B cell (primary cell): ENCODE measurements at regions not wholly inside any gene's neighbourhood (a gene's known extent, or its start where the extent isn't known, plus 50 kb on each side); places are given as distances from the start of the nearest gene placed in this dataset.
"Not testable (repeated sequence)": the region's sequence is repeated elsewhere in the genome, so short reads cannot be mapped to it uniquely, and the experiment has no call there.

ENCODE experiments used
- ATAC-seq: fragments of 200-7000 bp; cut with Tn5 transposase; one replicate; pipeline ENCODE4 v1.10.0; 2021; ENCODE audit warnings: low read depth, mild to moderate bottlenecking, moderate number of reproducible peaks, moderate library complexity
- CTCF ChIA-PET: fragments of 350-600 bp; sonication (Branson Sonifier 250); formaldehyde crosslinking; loops from one replicate; lab custom pipeline; 2021; ENCODE audit warnings: antibody characterized with exemption, inconsistent platforms; lab: Charles Lee
- POLR2A ChIA-PET: fragments of 350-600 bp; sonication (Branson Sonifier 250); formaldehyde crosslinking; loops from one replicate; lab custom pipeline; 2021; ENCODE audit warnings: antibody characterized with exemption; lab: Charles Lee
- DNase-seq: peaks from one replicate; pipeline ENCODE4 v3.0.0; 2013
- H2AFZ ChIP-seq: 2 replicates; pipeline ENCODE4 v1.6.1; 2012; ENCODE audit warnings: mild to moderate bottlenecking, low read depth, low read length; ENCODE audit not compliant: insufficient read depth, poor library complexity, severe bottlenecking
- H3K27ac ChIP-seq, 2 donors: 1 replicate in 1 of 2; 2 replicates in 1 of 2; pipeline ENCODE4 v1.5.1; 2012 to 2013; ENCODE audit warnings: low read length in 2 of 2, mild to moderate bottlenecking in 2 of 2, moderate library complexity in 1 of 2
- H3K27me3 ChIP-seq, 4 experiments: fragments of 200-600 bp in 1 of 4; sonication (generic) in 1 of 4; replicated peaks in 1 of 4; 1 replicate in 2 of 4; 2 replicates in 2 of 4; pipeline versions ENCODE4 v1.6.1 to v1.7.0; 2013 to 2016; ENCODE audit warnings: low read length in 3 of 4, mild to moderate bottlenecking in 2 of 4, mixed read lengths in 1 of 4, moderate library complexity in 1 of 4; ENCODE audit not compliant: insufficient read depth in 4 of 4, control insufficient read depth in 3 of 4; ENCODE audit errors: control extremely low read depth in 1 of 4
- H3K36me3 ChIP-seq, 2 experiments: replicated peaks in 1 of 2; 1 replicate in 1 of 2; 2 replicates in 1 of 2; pipeline versions ENCODE4 v1.6.1 to v1.7.1; 2013; ENCODE audit warnings: low read length in 1 of 2; ENCODE audit not compliant: insufficient read depth in 2 of 2, control insufficient read depth in 1 of 2; ENCODE audit errors: control extremely low read depth in 1 of 2, extremely low read depth in 1 of 2
- H3K4me1 ChIP-seq, 2 donors: fragments of 200-600 bp in 1 of 2; sonication (generic) in 1 of 2; 1 replicate in 1 of 2; 2 replicates in 1 of 2; pipeline versions ENCODE4 v1.5.1 to v1.6.1; 2013 to 2017; ENCODE audit warnings: low read length in 2 of 2; ENCODE audit not compliant: control insufficient read depth in 2 of 2, insufficient read depth in 2 of 2
- H3K4me2 ChIP-seq: replicated peaks from 2 replicates; pipeline ENCODE3; 2012; ENCODE audit warnings: mild to moderate bottlenecking, low read depth, low read length; ENCODE audit not compliant: poor library complexity, severe bottlenecking
- H3K4me3 ChIP-seq, 5 experiments: fragments of 200-600 bp in 1 of 5; sonication (generic) in 1 of 5; 1 replicate in 3 of 5; 2 replicates in 2 of 5; pipeline versions ENCODE4 v1.5.1 to v1.7.0; 2011 to 2016; ENCODE audit warnings: low read length in 4 of 5, mild to moderate bottlenecking in 4 of 5, low read depth in 2 of 5, control low read depth in 1 of 5, moderate library complexity in 1 of 5; ENCODE audit not compliant: insufficient read depth in 1 of 5; ENCODE audit errors: control extremely low read depth in 1 of 5, extremely low read depth in 1 of 5
- H3K79me2 ChIP-seq: fragments of 200-600 bp; sonication (generic); one replicate; pipeline ENCODE4 v1.6.0; 2016; ENCODE audit warnings: low read length; ENCODE audit not compliant: control insufficient read depth, insufficient read depth
- H3K9ac ChIP-seq: fragments of 200-600 bp; sonication (generic); 2 replicates; pipeline ENCODE4 v1.6.1; 2017; ENCODE audit warnings: mild to moderate bottlenecking, low read length, moderate library complexity
- H3K9me3 ChIP-seq, 3 donors: one replicate each; pipeline versions ENCODE4 v1.6.1 to v1.7.1; 2013; ENCODE audit warnings: low read length in 2 of 3; ENCODE audit not compliant: control insufficient read depth in 2 of 3, insufficient read depth in 1 of 3; ENCODE audit errors: control extremely low read depth in 1 of 3
- H4K20me1 ChIP-seq: 2 replicates; pipeline ENCODE4 v1.6.0; 2012; ENCODE audit warnings: mild to moderate bottlenecking, low read length; ENCODE audit not compliant: insufficient read depth, control insufficient read depth, poor library complexity, severe bottlenecking
- H3K27ac Mint-ChIP-seq: one replicate; pipeline ENCODE4 v1.8.0; 2021; ENCODE audit warnings: mixed read lengths
- H3K27me3 Mint-ChIP-seq: one replicate; pipeline ENCODE4 v1.8.0; 2021; ENCODE audit warnings: mixed read lengths
- H3K4me1 Mint-ChIP-seq: one replicate; pipeline ENCODE4 v1.8.0; 2021; ENCODE audit warnings: mixed read lengths
- H3K4me3 Mint-ChIP-seq: one replicate; pipeline ENCODE4 v1.8.0; 2021; ENCODE audit warnings: mixed read lengths
- H3K9me3 Mint-ChIP-seq: one replicate; pipeline ENCODE4 v1.8.0; 2022; ENCODE audit warnings: mixed read lengths; ENCODE audit not compliant: insufficient read depth
- EZH2 ChIP-seq: IDR thresholded peaks from 2 replicates; pipeline ENCODE4 v1.6.1; 2012; ENCODE audit warnings: borderline replicate concordance, low read depth, mild to moderate bottlenecking, moderate library complexity, low read length; ENCODE audit not compliant: insufficient read depth, poor library complexity, severe bottlenecking
- WGBS: methylation state at CpG from one replicate; pipeline ENCODE4 v1.1.5; 2013; ENCODE audit warnings: missing lambda C conversion rate; ENCODE audit not compliant: insufficient coverage; 5-methylcytosine and 5-hydroxymethylcytosine counted together
- intact Hi-C: fragments of 100-400 bp; cut with micrococcal nuclease; formaldehyde crosslinking; loops from one replicate; pipeline ENCODE4 v1.10.0; 2022
- TF ChIP-seq, protein P1 (sequence below): fragments of 200-600 bp; IDR thresholded peaks from one replicate; pipeline ENCODE4 v1.8.0; 2022; ENCODE audit warnings: antibody characterized with exemption, mild to moderate bottlenecking

DNA sequence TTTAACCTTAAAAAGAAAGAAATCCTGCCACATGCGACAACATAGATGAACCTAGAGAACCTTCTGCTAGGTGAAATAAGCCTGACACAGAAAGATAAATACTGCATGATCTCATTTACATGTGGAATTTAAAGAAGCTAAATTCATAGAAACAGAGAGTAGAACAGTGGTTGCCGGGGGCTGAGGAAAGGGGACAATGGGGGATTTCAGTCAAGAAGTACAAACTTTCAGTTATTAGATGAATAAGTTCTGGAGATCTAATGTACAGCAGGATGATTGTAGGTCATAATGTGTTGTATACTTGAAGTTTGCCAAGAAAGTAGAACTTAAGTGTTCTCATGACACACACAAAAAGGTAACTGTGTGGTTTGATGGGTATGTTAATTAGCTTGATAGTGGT lies 204.3 kb upstream of the PRSS16 start:
- H3K27me3 Mint-ChIP-seq, result peaks cover 58% of the 10 kb centered on the region
- ATAC-seq (no peak), DNase-seq (no peak)
- H4K20me1 ChIP-seq, result no peaks in the 10 kb centered on the region
- intact Hi-C loops, result no loop called here
- peaks cover 0 to 4% (median 0%) of the 10 kb centered on the region in 3 donors for H3K9me3 ChIP-seq
- H3K4me1 Mint-ChIP-seq, result no peaks in the 10 kb centered on the region
- H3K9ac ChIP-seq, result no peak overlapping the region
- H3K36me3 ChIP-seq, result no peaks in the 10 kb centered on the region
- no peak overlapping the region for H3K4me3 Mint-ChIP-seq
- WGBS, result 87% methylated on average over 1 of the region's 2 CpGs
- no peaks in the 10 kb centered on the region for H3K9me3 Mint-ChIP-seq
- no peak overlapping the region for H3K27ac ChIP-seq
- H3K4me2 ChIP-seq, result no peak overlapping the region
- TF ChIP-seq, protein P1, sequence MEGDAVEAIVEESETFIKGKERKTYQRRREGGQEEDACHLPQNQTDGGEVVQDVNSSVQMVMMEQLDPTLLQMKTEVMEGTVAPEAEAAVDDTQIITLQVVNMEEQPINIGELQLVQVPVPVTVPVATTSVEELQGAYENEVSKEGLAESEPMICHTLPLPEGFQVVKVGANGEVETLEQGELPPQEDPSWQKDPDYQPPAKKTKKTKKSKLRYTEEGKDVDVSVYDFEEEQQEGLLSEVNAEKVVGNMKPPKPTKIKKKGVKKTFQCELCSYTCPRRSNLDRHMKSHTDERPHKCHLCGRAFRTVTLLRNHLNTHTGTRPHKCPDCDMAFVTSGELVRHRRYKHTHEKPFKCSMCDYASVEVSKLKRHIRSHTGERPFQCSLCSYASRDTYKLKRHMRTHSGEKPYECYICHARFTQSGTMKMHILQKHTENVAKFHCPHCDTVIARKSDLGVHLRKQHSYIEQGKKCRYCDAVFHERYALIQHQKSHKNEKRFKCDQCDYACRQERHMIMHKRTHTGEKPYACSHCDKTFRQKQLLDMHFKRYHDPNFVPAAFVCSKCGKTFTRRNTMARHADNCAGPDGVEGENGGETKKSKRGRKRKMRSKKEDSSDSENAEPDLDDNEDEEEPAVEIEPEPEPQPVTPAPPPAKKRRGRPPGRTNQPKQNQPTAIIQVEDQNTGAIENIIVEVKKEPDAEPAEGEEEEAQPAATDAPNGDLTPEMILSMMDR, result no peak
- no peak for TF ChIP-seq EZH2
- ChIA-PET POLR2A (no interaction called here), CTCF (interaction anchor here (1.3 kb wide), 1 partner anchor 10 kb away, joined by 3 read pairs; no protein-coding TSS in a partner anchor)
- no peak overlapping the region for H2AFZ ChIP-seq
- no peaks in the 10 kb centered on the region for H3K79me2 ChIP-seq
- H3K4me1 ChIP-seq, result no peaks in the 10 kb centered on the region
- no peak overlapping the region for H3K4me3 ChIP-seq
- no peak overlapping the region for H3K27ac Mint-ChIP-seq
- peaks cover 0 to 7% (median 1%) of the 10 kb centered on the region in 4 experiments for H3K27me3 ChIP-seq

DNA sequence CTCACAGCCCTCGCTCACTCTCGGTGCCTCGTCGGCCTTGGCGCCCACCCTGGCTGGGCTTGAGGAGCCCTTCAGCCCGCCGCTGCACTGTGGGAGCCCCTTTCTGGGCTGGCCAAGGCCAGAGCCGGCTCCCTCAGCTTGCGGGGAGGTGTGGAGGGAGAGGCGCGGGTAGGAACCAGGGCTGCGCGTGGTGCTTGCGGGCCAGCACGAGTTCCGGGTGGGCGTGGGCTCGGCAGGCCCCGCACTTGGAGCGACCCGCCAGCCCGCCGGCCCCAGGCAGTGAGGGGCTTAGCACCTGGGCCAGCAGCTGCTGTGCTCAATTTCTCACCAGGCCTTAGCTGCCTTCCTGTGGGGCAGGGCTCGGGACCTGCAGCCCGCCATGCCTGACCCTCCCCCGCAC lies 202.4 kb upstream of the PRSS16 start:
- H3K4me1 Mint-ChIP-seq, H3K27me3 ChIP-seq, H3K9ac ChIP-seq, H3K4me3 Mint-ChIP-seq, CTCF ChIA-PET, ATAC-seq, H2AFZ ChIP-seq, H3K4me3 ChIP-seq, H3K27ac Mint-ChIP-seq, H3K9me3 Mint-ChIP-seq, H4K20me1 ChIP-seq, POLR2A ChIA-PET, H3K4me1 ChIP-seq, intact Hi-C loops, H3K27ac ChIP-seq, DNase-seq, H3K36me3 ChIP-seq, H3K9me3 ChIP-seq, H3K4me2 ChIP-seq, H3K79me2 ChIP-seq: not testable (repeated sequence)
- H3K27me3 Mint-ChIP-seq, result peaks cover 52% of the 10 kb centered on the region
- WGBS, result 98% methylated on average over 26 of the region's 26 CpGs

DNA sequence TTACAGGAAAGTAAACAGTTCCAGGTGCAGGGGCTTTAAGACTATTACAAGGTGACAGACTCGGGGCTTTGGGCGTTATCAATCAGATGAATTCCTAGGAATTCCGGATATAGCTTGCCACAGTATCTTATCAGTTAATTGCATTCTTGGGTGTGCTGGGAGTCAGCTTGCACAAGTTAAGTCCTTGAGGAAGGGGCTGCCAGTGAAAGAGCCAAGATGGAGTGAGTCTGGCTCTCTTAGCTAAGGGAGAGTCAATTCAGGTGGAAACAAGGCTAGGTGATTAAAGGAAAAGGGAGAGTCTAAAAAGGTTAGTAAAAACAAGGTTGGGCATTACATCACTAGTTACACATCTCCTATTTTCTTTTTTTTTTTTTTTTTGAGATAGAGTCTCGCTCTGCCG lies 199.8 kb upstream of the PRSS16 start:
- 74% methylated on average over 3 of the region's 5 CpGs for WGBS
- H4K20me1 ChIP-seq, H3K9me3 Mint-ChIP-seq, H3K4me2 ChIP-seq, H3K9me3 ChIP-seq, H3K4me3 Mint-ChIP-seq, H3K36me3 ChIP-seq, H3K27ac ChIP-seq, H3K79me2 ChIP-seq, H3K27me3 ChIP-seq, H3K4me1 Mint-ChIP-seq, H3K4me3 ChIP-seq, H3K4me1 ChIP-seq, DNase-seq, H3K27ac Mint-ChIP-seq, intact Hi-C loops, H2AFZ ChIP-seq, POLR2A ChIA-PET, ATAC-seq, H3K9ac ChIP-seq, CTCF ChIA-PET: not testable (repeated sequence)
- H3K27me3 Mint-ChIP-seq, result peaks cover 35% of the 10 kb centered on the region
